Astrocyte (in vitro differentiated cells and primary cell): ENCODE measurements at regions not wholly inside any gene's neighbourhood (a gene's known extent, or its start where the extent isn't known, plus 50 kb on each side); places are given as distances from the start of the nearest gene placed in this dataset.
A peak's percentile ranks its signal among the peaks of the same experiment; 100 is the strongest.

ENCODE experiments used
- DNase-seq: peaks from one replicate; pipeline ENCODE4 v3.0.0-alpha.2; 2010; ENCODE audit warnings: low read depth
- FAIRE-seq: peaks from 2 replicates; lab custom pipeline; 2011; peaks lifted over from hg19 to GRCh38; lab: Jason Lieb, UNC
- H2AFZ ChIP-seq: 2 replicates; pipeline ENCODE4 v1.6.0; 2012; ENCODE audit warnings: low read depth, low read length, inconsistent platforms
- H3K27ac ChIP-seq: 2 replicates; pipeline ENCODE4 v1.5.1; 2011; ENCODE audit warnings: low read depth, low read length, inconsistent platforms
- H3K27me3 ChIP-seq: 2 replicates; pipeline ENCODE4 v1.6.0; 2011; ENCODE audit warnings: low read length, inconsistent platforms; ENCODE audit not compliant: insufficient read depth
- H3K36me3 ChIP-seq: 2 replicates; pipeline ENCODE4 v1.5.1; 2011; ENCODE audit warnings: low read length, inconsistent platforms; ENCODE audit not compliant: insufficient read depth
- H3K4me1 ChIP-seq: 2 replicates; pipeline ENCODE4 v1.5.1; 2011; ENCODE audit warnings: low read length, inconsistent platforms; ENCODE audit not compliant: insufficient read depth
- H3K4me2 ChIP-seq: 2 replicates; pipeline ENCODE4 v1.6.0; 2012; ENCODE audit warnings: low read length, inconsistent platforms
- H3K4me3 ChIP-seq: 2 replicates; pipeline ENCODE4 v1.5.1; 2011; ENCODE audit warnings: low read depth, mild to moderate bottlenecking, low read length, inconsistent platforms; ENCODE audit not compliant: insufficient read depth
- H3K79me2 ChIP-seq: 2 replicates; pipeline ENCODE4 v1.6.0; 2012; ENCODE audit warnings: mild to moderate bottlenecking, low read length, inconsistent platforms; ENCODE audit not compliant: insufficient read depth
- H3K9ac ChIP-seq: 2 replicates; pipeline ENCODE4 v1.6.0; 2012; ENCODE audit warnings: mild to moderate bottlenecking, low read length, inconsistent platforms
- H3K9me3 ChIP-seq: 2 replicates; pipeline ENCODE4 v1.5.1; 2012; ENCODE audit warnings: low read depth, mild to moderate bottlenecking, low read length, inconsistent platforms; ENCODE audit not compliant: insufficient read depth
- H4K20me1 ChIP-seq: 2 replicates; pipeline ENCODE4 v1.6.0; 2012; ENCODE audit warnings: low read length, inconsistent platforms; ENCODE audit not compliant: insufficient read depth
- H3K27ac Mint-ChIP-seq: one replicate; pipeline ENCODE4 v1.8.0; 2021; ENCODE audit warnings: mild to moderate bottlenecking, mixed read lengths; ENCODE audit not compliant: unreplicated experiment
- H3K27me3 Mint-ChIP-seq: one replicate; pipeline ENCODE4 v1.8.0; 2021; ENCODE audit warnings: low read depth, mixed read lengths; ENCODE audit not compliant: unreplicated experiment
- H3K36me3 Mint-ChIP-seq: one replicate; pipeline ENCODE4 v1.8.0; 2021; ENCODE audit warnings: low read depth, mixed read lengths; ENCODE audit not compliant: unreplicated experiment
- H3K4me1 Mint-ChIP-seq: one replicate; pipeline ENCODE4 v1.8.0; 2021; ENCODE audit warnings: low read depth, mixed read lengths; ENCODE audit not compliant: unreplicated experiment
- H3K4me3 Mint-ChIP-seq: one replicate; pipeline ENCODE4 v1.8.0; 2021; ENCODE audit warnings: mild to moderate bottlenecking, moderate library complexity, mixed read lengths; ENCODE audit not compliant: unreplicated experiment
- H3K9me3 Mint-ChIP-seq: one replicate; pipeline ENCODE4 v1.8.0; 2021; ENCODE audit warnings: mild to moderate bottlenecking, mixed read lengths; ENCODE audit not compliant: unreplicated experiment
- EZH2 ChIP-seq: IDR thresholded peaks from 2 replicates; pipeline ENCODE4 v1.6.1; 2012; ENCODE audit warnings: mild to moderate bottlenecking, low read length, inconsistent platforms; ENCODE audit not compliant: insufficient read depth
- TF ChIP-seq, protein P1 (sequence below): IDR thresholded peaks from 2 replicates; pipeline ENCODE4 v1.5.1; 2011; ENCODE audit warnings: low read depth, mild to moderate bottlenecking, inconsistent platforms, low read length, moderate library complexity; ENCODE audit not compliant: insufficient read depth

GRCh38 chr15:88401251-88401995, 65.8 kb downstream of the MRPL46 start:
- no peaks in the 10 kb centered on the region for H3K27me3 ChIP-seq
- H3K4me1 ChIP-seq = peaks cover 6% of the 10 kb centered on the region
- peaks cover 7% of the 10 kb centered on the region for H3K27me3 Mint-ChIP-seq
- peaks cover 6% of the 10 kb centered on the region for H3K9me3 Mint-ChIP-seq
- H3K4me1 Mint-ChIP-seq = peaks cover 4% of the 10 kb centered on the region
- no peak for DNase-seq
- H2AFZ ChIP-seq = peak overlapping the region; percentile 17
- H3K9me3 ChIP-seq = peaks cover 4% of the 10 kb centered on the region
- no peak for TF ChIP-seq EZH2
- TF ChIP-seq, protein P1, sequence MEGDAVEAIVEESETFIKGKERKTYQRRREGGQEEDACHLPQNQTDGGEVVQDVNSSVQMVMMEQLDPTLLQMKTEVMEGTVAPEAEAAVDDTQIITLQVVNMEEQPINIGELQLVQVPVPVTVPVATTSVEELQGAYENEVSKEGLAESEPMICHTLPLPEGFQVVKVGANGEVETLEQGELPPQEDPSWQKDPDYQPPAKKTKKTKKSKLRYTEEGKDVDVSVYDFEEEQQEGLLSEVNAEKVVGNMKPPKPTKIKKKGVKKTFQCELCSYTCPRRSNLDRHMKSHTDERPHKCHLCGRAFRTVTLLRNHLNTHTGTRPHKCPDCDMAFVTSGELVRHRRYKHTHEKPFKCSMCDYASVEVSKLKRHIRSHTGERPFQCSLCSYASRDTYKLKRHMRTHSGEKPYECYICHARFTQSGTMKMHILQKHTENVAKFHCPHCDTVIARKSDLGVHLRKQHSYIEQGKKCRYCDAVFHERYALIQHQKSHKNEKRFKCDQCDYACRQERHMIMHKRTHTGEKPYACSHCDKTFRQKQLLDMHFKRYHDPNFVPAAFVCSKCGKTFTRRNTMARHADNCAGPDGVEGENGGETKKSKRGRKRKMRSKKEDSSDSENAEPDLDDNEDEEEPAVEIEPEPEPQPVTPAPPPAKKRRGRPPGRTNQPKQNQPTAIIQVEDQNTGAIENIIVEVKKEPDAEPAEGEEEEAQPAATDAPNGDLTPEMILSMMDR = no peak
- no peak overlapping the region for H3K4me3 Mint-ChIP-seq
- H3K36me3 ChIP-seq = no peaks in the 10 kb centered on the region
- H3K4me3 ChIP-seq = no peak overlapping the region
- no peak overlapping the region for H3K9ac ChIP-seq
- no peaks in the 10 kb centered on the region for H4K20me1 ChIP-seq
- FAIRE-seq = no peak
- no peak overlapping the region for H3K4me2 ChIP-seq
- H3K27ac ChIP-seq = no peak overlapping the region
- no peaks in the 10 kb centered on the region for H3K36me3 Mint-ChIP-seq
- H3K79me2 ChIP-seq = no peaks in the 10 kb centered on the region
- no peak overlapping the region for H3K27ac Mint-ChIP-seq

DNA sequence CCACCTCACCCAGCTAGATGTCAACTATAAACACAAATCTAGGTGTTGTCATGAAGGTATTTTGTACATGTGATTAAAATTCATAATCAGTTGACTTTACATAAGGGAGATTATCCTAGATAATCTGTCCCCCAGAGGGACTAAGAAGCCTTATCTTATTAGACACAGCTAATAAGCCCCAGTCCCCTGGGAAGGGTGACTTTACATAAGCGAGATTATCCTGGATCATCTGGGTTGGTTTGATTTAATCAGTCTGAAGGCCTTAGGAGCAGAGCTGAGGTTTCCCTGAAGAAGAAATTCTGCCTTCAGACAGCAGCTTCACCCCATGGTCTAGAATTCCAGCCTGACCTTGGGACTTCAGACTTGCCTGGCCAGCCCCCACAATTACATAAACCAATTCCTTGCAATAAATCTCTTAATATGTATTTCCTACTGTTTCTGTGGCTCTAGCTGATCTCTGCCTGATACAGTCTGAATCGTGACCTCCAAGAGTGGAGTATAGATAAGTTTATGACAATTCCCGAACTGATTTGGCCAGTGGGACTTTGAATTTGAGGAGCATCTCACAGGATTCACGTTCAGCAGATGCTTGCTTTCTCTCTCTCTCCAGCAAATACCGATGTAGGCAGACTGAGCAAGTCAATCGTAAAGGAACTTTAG, 66.5 kb downstream of the MRPL46 start:
- FAIRE-seq (no peak), DNase-seq (no peak)
- peaks cover 6% of the 10 kb centered on the region for H3K4me1 ChIP-seq
- H3K79me2 ChIP-seq = no peaks in the 10 kb centered on the region
- H3K4me3 Mint-ChIP-seq = no peak overlapping the region
- H3K4me1 Mint-ChIP-seq = peaks cover 6% of the 10 kb centered on the region
- H3K36me3 Mint-ChIP-seq = no peaks in the 10 kb centered on the region
- H3K27ac Mint-ChIP-seq = no peak overlapping the region
- H4K20me1 ChIP-seq = no peaks in the 10 kb centered on the region
- no peak for TF ChIP-seq EZH2
- TF ChIP-seq, protein P1 = no peak
- H3K4me3 ChIP-seq = no peak overlapping the region
- no peak overlapping the region for H3K9ac ChIP-seq
- H3K27me3 ChIP-seq = no peaks in the 10 kb centered on the region
- peaks cover 7% of the 10 kb centered on the region for H3K27me3 Mint-ChIP-seq
- no peak overlapping the region for H3K4me2 ChIP-seq
- no peaks in the 10 kb centered on the region for H3K36me3 ChIP-seq
- H3K9me3 Mint-ChIP-seq = no peaks in the 10 kb centered on the region
- H2AFZ ChIP-seq = peak overlapping the region; percentile 17
- peaks cover 4% of the 10 kb centered on the region for H3K9me3 ChIP-seq
- H3K27ac ChIP-seq = no peak overlapping the region

GRCh38 chr15:88400084-88400483, 67.1 kb downstream of the MRPL46 start:
- no peak for TF ChIP-seq EZH2
- TF ChIP-seq, protein P1 = no peak
- Histone ChIP-seq H3K27me3 (no peaks in the 10 kb centered on the region), H3K4me1 (peaks cover 6% of the 10 kb centered on the region), H3K9me3 (peaks cover under 1% of the 10 kb centered on the region), H3K9ac (no peak overlapping the region), H3K27ac (no peak overlapping the region), H3K36me3 (no peaks in the 10 kb centered on the region), H3K79me2 (no peaks in the 10 kb centered on the region), H2AFZ (no peak overlapping the region), H4K20me1 (no peaks in the 10 kb centered on the region), H3K4me2 (no peak overlapping the region), H3K4me3 (no peak overlapping the region)
- H3K4me1 Mint-ChIP-seq = peaks cover 6% of the 10 kb centered on the region
- no peak for FAIRE-seq
- peaks cover 7% of the 10 kb centered on the region for H3K27me3 Mint-ChIP-seq
- H3K9me3 Mint-ChIP-seq = no peaks in the 10 kb centered on the region
- no peak overlapping the region for H3K4me3 Mint-ChIP-seq
- DNase-seq = no peak
- H3K27ac Mint-ChIP-seq = no peak overlapping the region
- no peaks in the 10 kb centered on the region for H3K36me3 Mint-ChIP-seq
